Astrocyte (in vitro differentiated cells and primary cell): ENCODE measurements at regions not wholly inside any gene's neighbourhood (a gene's known extent, or its start where the extent isn't known, plus 50 kb on each side); places are given as distances from the start of the nearest gene placed in this dataset.
"Not testable (repeated sequence)": the region's sequence is repeated elsewhere in the genome, so short reads cannot be mapped to it uniquely, and the experiment has no call there.

Experiments used
- DNase-seq: peaks from one replicate; pipeline ENCODE4 v3.0.0-alpha.2; 2010; ENCODE audit warnings: low read depth
- FAIRE-seq: peaks from 2 replicates; lab custom pipeline; 2011; peaks lifted over from hg19 to GRCh38; lab: Jason Lieb, UNC
- H2AFZ ChIP-seq: 2 replicates; pipeline ENCODE4 v1.6.0; 2012; ENCODE audit warnings: low read depth, low read length, inconsistent platforms
- H3K27ac ChIP-seq: 2 replicates; pipeline ENCODE4 v1.5.1; 2011; ENCODE audit warnings: low read depth, low read length, inconsistent platforms
- H3K27me3 ChIP-seq: 2 replicates; pipeline ENCODE4 v1.6.0; 2011; ENCODE audit warnings: low read length, inconsistent platforms; ENCODE audit not compliant: insufficient read depth
- H3K36me3 ChIP-seq: 2 replicates; pipeline ENCODE4 v1.5.1; 2011; ENCODE audit warnings: low read length, inconsistent platforms; ENCODE audit not compliant: insufficient read depth
- H3K4me1 ChIP-seq: 2 replicates; pipeline ENCODE4 v1.5.1; 2011; ENCODE audit warnings: low read length, inconsistent platforms; ENCODE audit not compliant: insufficient read depth
- H3K4me2 ChIP-seq: 2 replicates; pipeline ENCODE4 v1.6.0; 2012; ENCODE audit warnings: low read length, inconsistent platforms
- H3K4me3 ChIP-seq: 2 replicates; pipeline ENCODE4 v1.5.1; 2011; ENCODE audit warnings: low read depth, mild to moderate bottlenecking, low read length, inconsistent platforms; ENCODE audit not compliant: insufficient read depth
- H3K79me2 ChIP-seq: 2 replicates; pipeline ENCODE4 v1.6.0; 2012; ENCODE audit warnings: mild to moderate bottlenecking, low read length, inconsistent platforms; ENCODE audit not compliant: insufficient read depth
- H3K9ac ChIP-seq: 2 replicates; pipeline ENCODE4 v1.6.0; 2012; ENCODE audit warnings: mild to moderate bottlenecking, low read length, inconsistent platforms
- H3K9me3 ChIP-seq: 2 replicates; pipeline ENCODE4 v1.5.1; 2012; ENCODE audit warnings: low read depth, mild to moderate bottlenecking, low read length, inconsistent platforms; ENCODE audit not compliant: insufficient read depth
- H4K20me1 ChIP-seq: 2 replicates; pipeline ENCODE4 v1.6.0; 2012; ENCODE audit warnings: low read length, inconsistent platforms; ENCODE audit not compliant: insufficient read depth
- H3K27ac Mint-ChIP-seq: one replicate; pipeline ENCODE4 v1.8.0; 2021; ENCODE audit warnings: mild to moderate bottlenecking, mixed read lengths; ENCODE audit not compliant: unreplicated experiment
- H3K27me3 Mint-ChIP-seq: one replicate; pipeline ENCODE4 v1.8.0; 2021; ENCODE audit warnings: low read depth, mixed read lengths; ENCODE audit not compliant: unreplicated experiment
- H3K36me3 Mint-ChIP-seq: one replicate; pipeline ENCODE4 v1.8.0; 2021; ENCODE audit warnings: low read depth, mixed read lengths; ENCODE audit not compliant: unreplicated experiment
- H3K4me1 Mint-ChIP-seq: one replicate; pipeline ENCODE4 v1.8.0; 2021; ENCODE audit warnings: low read depth, mixed read lengths; ENCODE audit not compliant: unreplicated experiment
- H3K4me3 Mint-ChIP-seq: one replicate; pipeline ENCODE4 v1.8.0; 2021; ENCODE audit warnings: mild to moderate bottlenecking, moderate library complexity, mixed read lengths; ENCODE audit not compliant: unreplicated experiment
- H3K9me3 Mint-ChIP-seq: one replicate; pipeline ENCODE4 v1.8.0; 2021; ENCODE audit warnings: mild to moderate bottlenecking, mixed read lengths; ENCODE audit not compliant: unreplicated experiment
- EZH2 ChIP-seq: IDR thresholded peaks from 2 replicates; pipeline ENCODE4 v1.6.1; 2012; ENCODE audit warnings: mild to moderate bottlenecking, low read length, inconsistent platforms; ENCODE audit not compliant: insufficient read depth
- TF ChIP-seq, protein P1 (sequence below): IDR thresholded peaks from 2 replicates; pipeline ENCODE4 v1.5.1; 2011; ENCODE audit warnings: low read depth, mild to moderate bottlenecking, inconsistent platforms, low read length, moderate library complexity; ENCODE audit not compliant: insufficient read depth

GRCh38 chr6:121597654-121598053 is 162.2 kb downstream of the GJA1 start:
- Histone ChIP-seq H3K9me3 (no peaks in the 10 kb centered on the region), H4K20me1 (no peaks in the 10 kb centered on the region), H3K4me3 (no peak overlapping the region), H3K9ac (peak overlapping the region; percentile 27), H3K27ac (no peak overlapping the region), H3K36me3 (no peaks in the 10 kb centered on the region), H2AFZ (peak overlapping the region; percentile 73), H3K27me3 (no peaks in the 10 kb centered on the region), H3K79me2 (no peaks in the 10 kb centered on the region), H3K4me2 (no peak overlapping the region), H3K4me1 (peaks cover 3% of the 10 kb centered on the region)
- FAIRE-seq (peak; percentile 43), DNase-seq (peak; percentile 58)
- H3K36me3 Mint-ChIP-seq, result no peaks in the 10 kb centered on the region
- H3K4me3 Mint-ChIP-seq, result no peak overlapping the region
- H3K9me3 Mint-ChIP-seq, result peaks cover 3% of the 10 kb centered on the region
- H3K4me1 Mint-ChIP-seq, result peaks cover 2% of the 10 kb centered on the region
- H3K27me3 Mint-ChIP-seq, result no peaks in the 10 kb centered on the region
- no peak overlapping the region for H3K27ac Mint-ChIP-seq
- TF ChIP-seq, protein P1, sequence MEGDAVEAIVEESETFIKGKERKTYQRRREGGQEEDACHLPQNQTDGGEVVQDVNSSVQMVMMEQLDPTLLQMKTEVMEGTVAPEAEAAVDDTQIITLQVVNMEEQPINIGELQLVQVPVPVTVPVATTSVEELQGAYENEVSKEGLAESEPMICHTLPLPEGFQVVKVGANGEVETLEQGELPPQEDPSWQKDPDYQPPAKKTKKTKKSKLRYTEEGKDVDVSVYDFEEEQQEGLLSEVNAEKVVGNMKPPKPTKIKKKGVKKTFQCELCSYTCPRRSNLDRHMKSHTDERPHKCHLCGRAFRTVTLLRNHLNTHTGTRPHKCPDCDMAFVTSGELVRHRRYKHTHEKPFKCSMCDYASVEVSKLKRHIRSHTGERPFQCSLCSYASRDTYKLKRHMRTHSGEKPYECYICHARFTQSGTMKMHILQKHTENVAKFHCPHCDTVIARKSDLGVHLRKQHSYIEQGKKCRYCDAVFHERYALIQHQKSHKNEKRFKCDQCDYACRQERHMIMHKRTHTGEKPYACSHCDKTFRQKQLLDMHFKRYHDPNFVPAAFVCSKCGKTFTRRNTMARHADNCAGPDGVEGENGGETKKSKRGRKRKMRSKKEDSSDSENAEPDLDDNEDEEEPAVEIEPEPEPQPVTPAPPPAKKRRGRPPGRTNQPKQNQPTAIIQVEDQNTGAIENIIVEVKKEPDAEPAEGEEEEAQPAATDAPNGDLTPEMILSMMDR, result no peak
- no peak for TF ChIP-seq EZH2

DNA sequence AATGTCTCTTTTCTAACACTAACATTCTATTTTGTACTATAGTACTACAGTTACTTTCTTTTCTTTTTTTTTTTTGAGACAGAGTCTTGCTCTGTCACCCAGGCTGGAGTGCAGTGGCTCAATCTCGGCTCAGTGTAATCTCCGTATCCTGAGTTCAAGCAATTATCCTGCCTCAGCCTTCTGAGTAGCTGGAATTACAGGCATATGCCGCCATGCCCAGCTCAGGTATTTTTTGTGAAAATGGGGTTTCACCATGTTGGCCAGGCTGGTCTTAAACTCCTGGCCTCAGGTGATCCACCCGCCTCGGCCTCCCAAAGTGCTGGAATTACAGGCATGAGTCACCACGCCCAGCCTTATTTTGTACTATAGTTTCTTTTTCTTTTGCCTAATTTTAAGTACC is 163.9 kb downstream of the GJA1 start:
- not testable (repeated sequence) for H3K27me3 Mint-ChIP-seq, H3K9me3 ChIP-seq, H3K4me1 Mint-ChIP-seq, H3K9ac ChIP-seq, H3K36me3 ChIP-seq, FAIRE-seq, H2AFZ ChIP-seq, H3K4me3 ChIP-seq, H3K4me1 ChIP-seq, H3K4me3 Mint-ChIP-seq, H3K27ac Mint-ChIP-seq, H3K9me3 Mint-ChIP-seq, H3K27me3 ChIP-seq, DNase-seq, H3K36me3 Mint-ChIP-seq, H3K4me2 ChIP-seq, H4K20me1 ChIP-seq, H3K27ac ChIP-seq, H3K79me2 ChIP-seq

DNA sequence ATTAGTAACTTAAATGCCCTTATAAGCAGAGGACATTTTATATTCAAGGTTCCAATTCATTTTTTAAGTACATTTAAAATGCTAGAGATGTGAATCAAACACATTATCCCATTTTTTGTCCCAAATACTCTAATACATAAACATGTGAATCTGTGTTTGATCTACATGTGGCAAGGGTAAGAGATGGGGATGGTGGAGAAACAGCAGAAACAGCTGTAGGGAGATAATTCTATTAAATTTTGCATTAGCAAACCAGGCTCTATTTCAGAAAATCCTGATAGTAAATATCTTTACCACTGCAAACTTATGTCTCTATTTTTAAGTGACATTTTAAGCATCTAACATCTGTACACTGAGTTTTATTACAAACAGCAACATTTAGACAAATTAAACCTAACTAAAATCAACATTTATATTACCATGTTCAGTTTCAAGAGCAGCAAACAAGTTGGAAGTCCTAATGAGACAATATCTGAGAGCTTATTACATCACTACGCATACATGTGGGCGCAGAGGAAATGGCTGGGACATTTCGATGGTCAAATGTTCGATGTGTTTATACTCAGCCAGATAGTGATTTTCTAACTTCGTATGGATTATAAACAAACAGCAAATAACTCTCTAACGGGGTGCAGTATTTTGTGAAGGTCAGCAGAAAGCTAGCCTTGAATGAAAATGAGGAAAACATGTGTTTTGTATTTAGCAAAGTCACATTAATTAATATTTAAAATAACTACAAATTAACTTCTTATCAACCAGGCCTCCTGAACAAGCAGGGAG is 165.1 kb downstream of the GJA1 start:
- no peak for TF ChIP-seq EZH2
- TF ChIP-seq, protein P1, result no peak
- FAIRE-seq, result no peak
- H3K36me3 Mint-ChIP-seq, result no peaks in the 10 kb centered on the region
- H3K9me3 Mint-ChIP-seq, result no peaks in the 10 kb centered on the region
- H3K4me3 Mint-ChIP-seq, result no peak overlapping the region
- Histone ChIP-seq H2AFZ (no peak overlapping the region), H3K4me1 (peaks cover 3% of the 10 kb centered on the region), H3K36me3 (no peaks in the 10 kb centered on the region), H3K9me3 (no peaks in the 10 kb centered on the region), H3K27ac (no peak overlapping the region), H3K27me3 (no peaks in the 10 kb centered on the region), H3K4me3 (no peak overlapping the region), H3K79me2 (no peaks in the 10 kb centered on the region), H4K20me1 (no peaks in the 10 kb centered on the region), H3K4me2 (no peak overlapping the region), H3K9ac (no peak overlapping the region)
- no peak for DNase-seq
- H3K27me3 Mint-ChIP-seq, result no peaks in the 10 kb centered on the region
- H3K4me1 Mint-ChIP-seq, result no peaks in the 10 kb centered on the region
- H3K27ac Mint-ChIP-seq, result no peak overlapping the region
